ENCODE measurements at regions not wholly inside any gene's neighbourhood (a gene's known extent, or its start where the extent isn't known, plus 50 kb on each side); places are given as distances from the start of the nearest gene placed in this dataset.
"Not testable (repeated sequence)": the region's sequence is repeated elsewhere in the genome, so short reads cannot be mapped to it uniquely, and the experiment has no call there.

GRCh38 chr20:29318871-29319461, 1938.5 kb upstream of the DEFB115 start:
- no peak overlapping the region for H3K4ac ChIP-seq (ENCODE audit: low read depth, low read length)
- no peaks in the 10 kb centered on the region for H3K27me3 ChIP-seq (ENCODE audit: insufficient read depth, low read length)
- H3K27ac ChIP-seq (ENCODE audit: low read depth, low read length) = no peak overlapping the region
- no peak overlapping the region for H2BK12ac ChIP-seq (ENCODE audit: low read length)
- H3K4me1 ChIP-seq (ENCODE audit: control insufficient read depth in 1 of 2, insufficient read depth in 2 of 2, low read length in 2 of 2) = no peaks in the 10 kb centered on the region
- no peak overlapping the region for H3K4me3 ChIP-seq (ENCODE audit: low read depth, low read length)
- H3K79me1 ChIP-seq (ENCODE audit: low read length) = no peaks in the 10 kb centered on the region
- no peak overlapping the region for H2BK5ac ChIP-seq (ENCODE audit: low read depth, low read length, poor library complexity)
- H4K8ac ChIP-seq (ENCODE audit: low read depth, low read length) = no peak overlapping the region
- H4K12ac ChIP-seq (ENCODE audit: low read depth, low read length) = no peak overlapping the region
- no peak overlapping the region for H3K14ac ChIP-seq (ENCODE audit: low read length)
- no peak overlapping the region for H2BK120ac ChIP-seq (ENCODE audit: insufficient read depth, low read length, poor library complexity)
- H3K18ac ChIP-seq (ENCODE audit: low read length) = no peak overlapping the region
- no peak for DNase-seq
- peaks cover 0 to 3% of the 10 kb centered on the region in 2 experiments for H3K36me3 ChIP-seq (ENCODE audit: control insufficient read depth in 1 of 2, insufficient read depth in 2 of 2, low read length in 2 of 2)
- no peak overlapping the region for H4K91ac ChIP-seq (ENCODE audit: low read depth, low read length)
- H3K4me2 ChIP-seq (ENCODE audit: low read length) = no peak overlapping the region
- no peak overlapping the region for H2AK5ac ChIP-seq (ENCODE audit: low read length)
- H3K9ac ChIP-seq (ENCODE audit: low read length) = no peak overlapping the region
- WGBS (ENCODE audit: extremely low coverage, insufficient coverage, insufficient read length) = no CpG with 5 or more reads among the region's 37 CpGs
- no peak overlapping the region for H3K23ac ChIP-seq (ENCODE audit: low read length)
- H2AFZ ChIP-seq (ENCODE audit: insufficient read depth, low read length, poor library complexity) = no peak overlapping the region
- H3K9me3 ChIP-seq (ENCODE audit: insufficient read depth, low read depth, low read length) = peaks cover 29% of the 10 kb centered on the region
- H3K79me2 ChIP-seq (ENCODE audit: control insufficient read depth, insufficient read depth, low read length, poor library complexity) = no peaks in the 10 kb centered on the region

- no peak overlapping the region for H3K4me3 ChIP-seq (ENCODE audit: low read depth, low read length)
- no peak overlapping the region for H2AK5ac ChIP-seq (ENCODE audit: low read length)
- no peaks in the 10 kb centered on the region for H3K79me1 ChIP-seq (ENCODE audit: low read length)
- no peak overlapping the region for H4K8ac ChIP-seq (ENCODE audit: low read depth, low read length)
- no peak overlapping the region for H2AFZ ChIP-seq (ENCODE audit: insufficient read depth, low read length, poor library complexity)
- H3K14ac ChIP-seq (ENCODE audit: low read length) = no peak overlapping the region
- H3K23ac ChIP-seq (ENCODE audit: low read length) = no peak overlapping the region
- H2BK120ac ChIP-seq (ENCODE audit: insufficient read depth, low read length, poor library complexity) = no peak overlapping the region
- H2BK12ac ChIP-seq (ENCODE audit: low read length) = no peak overlapping the region
- no peak overlapping the region for H3K18ac ChIP-seq (ENCODE audit: low read length)
- H3K9ac ChIP-seq (ENCODE audit: low read length) = no peak overlapping the region
- H4K91ac ChIP-seq (ENCODE audit: low read depth, low read length) = no peak overlapping the region
- H4K12ac ChIP-seq (ENCODE audit: low read depth, low read length) = no peak overlapping the region
- H2BK5ac ChIP-seq (ENCODE audit: low read depth, low read length, poor library complexity) = no peak overlapping the region
- no CpG with 5 or more reads among the region's 23 CpGs for WGBS (ENCODE audit: extremely low coverage, insufficient coverage, insufficient read length)
- no peaks in the 10 kb centered on the region for H3K27me3 ChIP-seq (ENCODE audit: insufficient read depth, low read length)
- no peaks in the 10 kb centered on the region for H3K4me1 ChIP-seq (ENCODE audit: control insufficient read depth in 1 of 2, insufficient read depth in 2 of 2, low read length in 2 of 2)
- no peak overlapping the region for H3K4me2 ChIP-seq (ENCODE audit: low read length)
- peaks cover 32% of the 10 kb centered on the region for H3K9me3 ChIP-seq (ENCODE audit: insufficient read depth, low read depth, low read length)
- H3K36me3 ChIP-seq (ENCODE audit: control insufficient read depth in 1 of 2, insufficient read depth in 2 of 2, low read length in 2 of 2) = peaks cover 0 to 3% of the 10 kb centered on the region in 2 experiments
- no peak for DNase-seq
- H3K79me2 ChIP-seq (ENCODE audit: control insufficient read depth, insufficient read depth, low read length, poor library complexity) = no peaks in the 10 kb centered on the region
- no peak overlapping the region for H3K27ac ChIP-seq (ENCODE audit: low read depth, low read length)
- H3K4ac ChIP-seq (ENCODE audit: low read depth, low read length) = no peak overlapping the region
These were observed 1937.7 kb upstream of the DEFB115 start for GRCh38 chr20:29319725-29320124.

- not testable (repeated sequence) for H3K23ac ChIP-seq (ENCODE audit: low read length); H3K9ac ChIP-seq (ENCODE audit: low read length); H3K27ac ChIP-seq (ENCODE audit: low read depth, low read length); H2AFZ ChIP-seq (ENCODE audit: insufficient read depth, low read length, poor library complexity); H2BK12ac ChIP-seq (ENCODE audit: low read length); H4K8ac ChIP-seq (ENCODE audit: low read depth, low read length); H3K18ac ChIP-seq (ENCODE audit: low read length); H3K79me2 ChIP-seq (ENCODE audit: control insufficient read depth, insufficient read depth, low read length, poor library complexity); H3K36me3 ChIP-seq (ENCODE audit: control insufficient read depth in 1 of 2, insufficient read depth in 2 of 2, low read length in 2 of 2); H4K91ac ChIP-seq (ENCODE audit: low read depth, low read length); H2BK120ac ChIP-seq (ENCODE audit: insufficient read depth, low read length, poor library complexity); H3K4me3 ChIP-seq (ENCODE audit: low read depth, low read length); H3K4me1 ChIP-seq (ENCODE audit: control insufficient read depth in 1 of 2, insufficient read depth in 2 of 2, low read length in 2 of 2); H3K79me1 ChIP-seq (ENCODE audit: low read length); H3K4me2 ChIP-seq (ENCODE audit: low read length); H4K12ac ChIP-seq (ENCODE audit: low read depth, low read length); H2AK5ac ChIP-seq (ENCODE audit: low read length); H3K4ac ChIP-seq (ENCODE audit: low read depth, low read length); H3K27me3 ChIP-seq (ENCODE audit: insufficient read depth, low read length); DNase-seq; H3K14ac ChIP-seq (ENCODE audit: low read length); H2BK5ac ChIP-seq (ENCODE audit: low read depth, low read length, poor library complexity)
- peaks cover 37% of the 10 kb centered on the region for H3K9me3 ChIP-seq (ENCODE audit: insufficient read depth, low read depth, low read length)
- WGBS (ENCODE audit: extremely low coverage, insufficient coverage, insufficient read length) = no CpG with 5 or more reads among the region's 35 CpGs
These were observed 1937.1 kb upstream of the DEFB115 start for GRCh38 chr20:29320216-29320949.

- not testable (repeated sequence) for H4K12ac ChIP-seq (ENCODE audit: low read depth, low read length); H2BK12ac ChIP-seq (ENCODE audit: low read length); H2BK5ac ChIP-seq (ENCODE audit: low read depth, low read length, poor library complexity); H4K91ac ChIP-seq (ENCODE audit: low read depth, low read length); H3K4ac ChIP-seq (ENCODE audit: low read depth, low read length); H3K14ac ChIP-seq (ENCODE audit: low read length); H3K4me2 ChIP-seq (ENCODE audit: low read length); H3K9ac ChIP-seq (ENCODE audit: low read length); H2BK120ac ChIP-seq (ENCODE audit: insufficient read depth, low read length, poor library complexity); H3K79me2 ChIP-seq (ENCODE audit: control insufficient read depth, insufficient read depth, low read length, poor library complexity); H3K79me1 ChIP-seq (ENCODE audit: low read length); H3K27me3 ChIP-seq (ENCODE audit: insufficient read depth, low read length); H2AFZ ChIP-seq (ENCODE audit: insufficient read depth, low read length, poor library complexity); H3K27ac ChIP-seq (ENCODE audit: low read depth, low read length); H3K4me3 ChIP-seq (ENCODE audit: low read depth, low read length); DNase-seq; H3K23ac ChIP-seq (ENCODE audit: low read length); H3K18ac ChIP-seq (ENCODE audit: low read length); H4K8ac ChIP-seq (ENCODE audit: low read depth, low read length); H3K4me1 ChIP-seq (ENCODE audit: control insufficient read depth in 1 of 2, insufficient read depth in 2 of 2, low read length in 2 of 2); H2AK5ac ChIP-seq (ENCODE audit: low read length); H3K36me3 ChIP-seq (ENCODE audit: control insufficient read depth in 1 of 2, insufficient read depth in 2 of 2, low read length in 2 of 2)
- peaks cover 54% of the 10 kb centered on the region for H3K9me3 ChIP-seq (ENCODE audit: insufficient read depth, low read depth, low read length)
- no CpG with 5 or more reads among the region's 37 CpGs for WGBS (ENCODE audit: extremely low coverage, insufficient coverage, insufficient read length)
These were observed 1933.6 kb upstream of the DEFB115 start for GRCh38 chr20:29323631-29324515.
